SK-N-SH treated with all-trans-retinoic acid at 6 μM for 48 hours (cell line): ENCODE measurements at regions not wholly inside any gene's neighbourhood (a gene's known extent, or its start where the extent isn't known, plus 50 kb on each side); places are given as distances from the start of the nearest gene placed in this dataset.

Source experiments
- ATAC-seq: fragments of 200-7000 bp; cut with Tn5 transposase; 3 replicates; pipeline ENCODE4 v1.9.1; 2020; ENCODE audit warnings: mild to moderate bottlenecking, moderate library complexity
- ARNTL ChIP-seq: fragments of 450-650 bp; formaldehyde crosslinking; IDR thresholded peaks from 2 replicates; pipeline ENCODE4 v1.5.0; 2020; ENCODE audit warnings: low read depth, mild to moderate bottlenecking, moderate library complexity, borderline replicate concordance
- BACH2 ChIP-seq: fragments of 250-450 bp; sonication (Bioruptor Pico); IDR thresholded peaks from 2 replicates; pipeline ENCODE4 v1.9.0; 2021; ENCODE audit warnings: mild to moderate bottlenecking, borderline replicate concordance
- CREB5 ChIP-seq: fragments of 250-450 bp; sonication (Bioruptor Pico); IDR thresholded peaks from 2 replicates; pipeline ENCODE4 v1.5.1; 2020; ENCODE audit warnings: low read depth, mild to moderate bottlenecking, moderate library complexity
- CSDC2 ChIP-seq: fragments of 250-450 bp; sonication (Bioruptor Pico); IDR thresholded peaks from 2 replicates; pipeline ENCODE4 v1.5.0; 2020; ENCODE audit warnings: mild to moderate bottlenecking, moderate library complexity
- CSRNP3 ChIP-seq: fragments of 250-450 bp; sonication (Bioruptor Pico); IDR thresholded peaks from 2 replicates; pipeline ENCODE4 v1.5.1; 2021; ENCODE audit warnings: mild to moderate bottlenecking, moderate library complexity
- ESRRG ChIP-seq: fragments of 250-450 bp; sonication (Bioruptor Pico); IDR thresholded peaks from 2 replicates; pipeline ENCODE4 v1.6.1; 2021; ENCODE audit warnings: mild to moderate bottlenecking
- GLIS3 ChIP-seq: fragments of 250-450 bp; sonication (Bioruptor Pico); IDR thresholded peaks from 2 replicates; pipeline ENCODE4 v1.5.0; 2020; ENCODE audit warnings: mild to moderate bottlenecking, moderate library complexity
- ISL1 ChIP-seq: fragments of 250-450 bp; sonication (Bioruptor Pico); IDR thresholded peaks from 2 replicates; pipeline ENCODE4 v2.1.2; 2022; ENCODE audit warnings: mild to moderate bottlenecking, moderate library complexity
- OSR1 ChIP-seq: fragments of 250-450 bp; sonication (Bioruptor Pico); IDR thresholded peaks from 2 replicates; pipeline ENCODE4 v1.8.0; 2022; ENCODE audit warnings: moderate library complexity, mild to moderate bottlenecking, inconsistent platforms
- PATZ1 ChIP-seq: fragments of 250-450 bp; sonication (Bioruptor Pico); IDR thresholded peaks from 2 replicates; pipeline ENCODE4 v1.8.0; 2020; ENCODE audit warnings: mild to moderate bottlenecking, moderate library complexity, borderline replicate concordance
- POU6F1 ChIP-seq: fragments of 250-450 bp; sonication (Bioruptor Pico); IDR thresholded peaks from 2 replicates; pipeline ENCODE4 v1.8.0; 2021; ENCODE audit warnings: low read depth, mild to moderate bottlenecking, moderate library complexity, borderline replicate concordance
- PPARA ChIP-seq: fragments of 250-450 bp; sonication (Bioruptor Pico); IDR thresholded peaks from 2 replicates; pipeline ENCODE4 v1.5.0; 2020; ENCODE audit warnings: mild to moderate bottlenecking, borderline replicate concordance
- RARB ChIP-seq: fragments of 250-450 bp; sonication (Bioruptor Pico); IDR thresholded peaks from 2 replicates; pipeline ENCODE4 v1.8.0; 2021; ENCODE audit warnings: mild to moderate bottlenecking, moderate library complexity
- SNAI2 ChIP-seq: fragments of 250-450 bp; sonication (Bioruptor Pico); IDR thresholded peaks from 2 replicates; pipeline ENCODE4 v1.5.0; 2020; ENCODE audit warnings: mild to moderate bottlenecking, moderate library complexity
- TCF4 ChIP-seq: fragments of 250-450 bp; sonication (Bioruptor Pico); IDR thresholded peaks from 2 replicates; pipeline ENCODE4 v1.8.0; 2021; ENCODE audit warnings: mild to moderate bottlenecking, moderate library complexity, borderline replicate concordance
- TOX ChIP-seq: fragments of 250-450 bp; sonication (Bioruptor Pico); IDR thresholded peaks from 2 replicates; pipeline ENCODE4 v1.8.0; 2021; ENCODE audit warnings: mild to moderate bottlenecking, moderate library complexity, borderline replicate concordance
- ZC3H10 ChIP-seq: fragments of 250-450 bp; sonication (Bioruptor Pico); IDR thresholded peaks from 2 replicates; pipeline ENCODE4 v1.5.1; 2021; ENCODE audit warnings: mild to moderate bottlenecking, moderate library complexity
- ZFP30 ChIP-seq: fragments of 450-650 bp; formaldehyde crosslinking; IDR thresholded peaks from 2 replicates; pipeline ENCODE4 v1.5.0; 2022; ENCODE audit warnings: mild to moderate bottlenecking, moderate library complexity
- ZNF70 ChIP-seq: fragments of 450-650 bp; formaldehyde crosslinking; IDR thresholded peaks from 2 replicates; pipeline ENCODE4 v1.5.0; 2020; ENCODE audit warnings: mild to moderate bottlenecking, moderate library complexity
- ZNF8 ChIP-seq: fragments of 450-650 bp; formaldehyde crosslinking; IDR thresholded peaks from 2 replicates; pipeline ENCODE4 v1.5.0; 2020; ENCODE audit warnings: mild to moderate bottlenecking, moderate library complexity

- no peak for ATAC-seq
- no peak for TF ChIP-seq RARB (CRISPR knock-in tag)
- no peak for TF ChIP-seq CSRNP3 (CRISPR knock-in tag)
- no peak for TF ChIP-seq OSR1 (CRISPR knock-in tag)
- TF ChIP-seq PATZ1 (CRISPR knock-in tag), result no peak
- TF ChIP-seq CREB5 (CRISPR knock-in tag), result no peak
- TF ChIP-seq ZFP30 (CRISPR knock-in tag), result no peak
- TF ChIP-seq POU6F1 (CRISPR knock-in tag), result no peak
- TF ChIP-seq ZC3H10 (CRISPR knock-in tag), result no peak
- no peak for TF ChIP-seq ZNF70 (CRISPR knock-in tag)
- no peak for TF ChIP-seq CSDC2 (CRISPR knock-in tag)
- TF ChIP-seq TCF4, result no peak
- TF ChIP-seq PPARA (CRISPR knock-in tag), result no peak
- TF ChIP-seq BACH2, result no peak
- TF ChIP-seq ARNTL (CRISPR knock-in tag), result no peak
- TF ChIP-seq ISL1 (CRISPR knock-in tag), result no peak
- no peak for TF ChIP-seq GLIS3 (CRISPR knock-in tag)
- TF ChIP-seq TOX, result no peak
- no peak for TF ChIP-seq ZNF8 (CRISPR knock-in tag)
Measured at GRCh38 chr9:84598921-84599636, 70.5 kb upstream of the NTRK2 start.

- ATAC-seq, result no peak
- TF ChIP-seq CREB5 (CRISPR knock-in tag) (no peak), SNAI2 (CRISPR knock-in tag) (no peak), TCF4 (no peak), CSDC2 (CRISPR knock-in tag) (no peak)
Measured at GRCh38 chr9:84600739-84601138, 68.8 kb upstream of the NTRK2 start.

- ATAC-seq, result no peak
- no peak for TF ChIP-seq TCF4
- no peak for TF ChIP-seq TOX
- no peak for TF ChIP-seq CREB5 (CRISPR knock-in tag)
Measured at GRCh38 chr9:84604223-84604622, 65.3 kb upstream of the NTRK2 start.

- TF ChIP-seq ISL1 (CRISPR knock-in tag), result no peak
- TF ChIP-seq ZFP30 (CRISPR knock-in tag), result no peak
- TF ChIP-seq ESRRG (CRISPR knock-in tag), result no peak
- no peak for TF ChIP-seq TCF4
- no peak for TF ChIP-seq ZC3H10 (CRISPR knock-in tag)
- TF ChIP-seq TOX, result no peak
- no peak for TF ChIP-seq OSR1 (CRISPR knock-in tag)
- ATAC-seq, result no peak
Measured at GRCh38 chr9:84609779-84610178, 59.8 kb upstream of the NTRK2 start.
